NCI-H1930 (cell line): ENCODE measurements at regions not wholly inside any gene's neighbourhood (a gene's known extent, or its start where the extent isn't known, plus 50 kb on each side); places are given as distances from the start of the nearest gene placed in this dataset.

Experiments
- DNase-seq, 2 experiments: peaks; one replicate each; lab custom pipeline; 2025; lab: John Stamatoyannopoulos, UW

DNA sequence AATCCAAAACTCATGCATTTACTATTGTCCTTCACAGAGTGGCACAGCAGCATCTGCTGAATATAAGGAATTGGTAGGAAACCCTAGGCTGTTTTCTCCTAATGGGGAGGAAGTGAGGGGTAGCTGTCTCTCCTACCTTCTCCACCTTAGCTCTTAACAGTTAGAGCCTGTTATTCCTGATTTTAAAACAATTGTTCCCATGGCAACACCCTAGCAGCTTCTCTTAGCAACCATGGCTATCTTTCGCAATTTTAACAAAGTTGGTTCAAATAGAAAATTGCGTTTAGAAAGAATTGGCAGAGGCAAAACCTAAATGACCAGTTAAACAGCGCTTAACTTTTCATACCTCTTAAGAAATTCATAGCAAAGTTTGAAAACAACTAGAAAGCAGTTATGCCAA, 603.4 kb upstream of the AUTS2 start:
- DNase-seq = no peak

DNA sequence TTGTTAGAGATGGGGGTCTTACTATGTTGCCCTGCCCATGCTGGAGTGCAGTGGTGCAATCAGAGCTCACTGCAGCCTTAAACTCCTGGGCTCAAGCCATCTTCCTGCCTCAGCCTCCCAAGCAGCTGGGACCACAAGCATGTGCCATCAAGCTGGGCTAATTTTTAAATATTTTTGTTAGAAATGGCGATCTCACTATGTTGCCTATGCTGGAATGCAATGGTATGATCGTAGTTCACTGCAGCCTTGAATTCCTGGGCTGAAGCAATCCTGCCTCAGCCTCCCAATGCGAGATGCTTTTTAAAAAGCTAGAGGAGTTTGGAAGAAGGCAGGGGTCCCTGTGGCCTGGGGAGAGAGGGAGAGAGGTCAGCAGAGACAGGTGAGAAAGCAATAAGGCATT, 600.1 kb upstream of the AUTS2 start:
- no peak for DNase-seq

DNA sequence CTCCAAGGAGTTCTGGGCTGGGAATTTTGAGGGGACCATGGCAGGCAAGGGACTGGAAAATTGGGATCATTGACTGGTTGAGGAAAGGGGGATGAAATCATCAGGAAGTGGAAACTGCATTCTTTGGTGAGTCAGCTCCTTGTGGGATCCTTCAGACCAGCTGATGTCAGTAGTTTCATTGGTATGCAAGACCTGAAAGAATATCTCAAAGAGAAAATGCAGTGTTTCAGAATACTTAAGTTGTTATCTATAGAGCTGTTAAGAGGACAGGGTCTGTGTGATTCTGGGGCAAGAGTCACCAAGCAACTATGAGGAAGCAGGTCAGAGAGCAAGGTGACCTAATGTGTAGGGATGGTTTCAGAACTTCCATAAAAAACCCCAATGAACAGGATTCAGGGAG, 595.9 kb upstream of the AUTS2 start:
- no peak for DNase-seq

- no peak for DNase-seq
These were observed 586.1 kb upstream of the AUTS2 start for GRCh38 chr7:69012149-69012548.

- DNase-seq = no peak
These were observed 581.1 kb upstream of the AUTS2 start for GRCh38 chr7:69017208-69017607.

- DNase-seq = no peak
These were observed 580.1 kb upstream of the AUTS2 start for GRCh38 chr7:69018200-69018599.

DNA sequence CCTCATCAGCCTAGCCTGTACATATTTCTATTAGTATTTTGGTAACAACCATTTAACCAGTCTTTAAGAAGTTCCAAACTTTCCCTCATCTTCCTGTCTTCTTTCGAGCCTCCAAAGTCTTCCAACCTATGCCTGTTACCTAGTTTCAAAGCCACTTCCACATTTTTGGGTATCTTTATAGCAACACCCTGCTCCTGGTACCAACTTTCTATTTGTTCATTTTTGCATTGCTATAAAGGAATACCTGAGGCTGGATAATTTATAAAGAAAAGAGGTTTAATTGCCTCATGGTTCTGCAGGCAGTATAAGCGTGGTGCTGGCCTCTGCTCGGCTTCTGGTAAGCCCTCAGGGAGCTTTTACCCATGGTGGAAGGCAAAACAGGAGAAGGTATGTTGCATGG, 578.8 kb upstream of the AUTS2 start:
- no peak for DNase-seq

DNA sequence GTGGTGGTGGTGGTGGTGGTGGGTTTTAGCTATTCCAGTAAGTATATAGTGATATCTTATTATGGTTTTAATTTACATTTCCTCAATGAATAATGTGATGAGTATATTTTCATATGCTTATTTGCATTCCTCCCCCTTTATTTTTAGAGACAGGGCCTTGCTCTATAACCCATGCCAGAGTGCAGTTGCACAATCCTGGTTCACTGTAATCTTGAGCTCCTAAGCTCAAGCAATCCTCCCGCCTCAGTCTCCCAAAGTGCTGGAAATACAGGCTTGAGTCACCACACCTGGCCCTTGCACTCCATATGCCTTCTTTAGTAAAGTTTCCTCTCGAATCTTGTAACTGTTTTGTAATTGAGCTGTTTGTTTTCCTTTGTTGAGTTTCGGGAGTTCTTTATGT, 577.7 kb upstream of the AUTS2 start:
- DNase-seq = no peak

- no peak for DNase-seq
These were observed 573.0 kb upstream of the AUTS2 start for GRCh38 chr7:69025249-69025648.

DNA sequence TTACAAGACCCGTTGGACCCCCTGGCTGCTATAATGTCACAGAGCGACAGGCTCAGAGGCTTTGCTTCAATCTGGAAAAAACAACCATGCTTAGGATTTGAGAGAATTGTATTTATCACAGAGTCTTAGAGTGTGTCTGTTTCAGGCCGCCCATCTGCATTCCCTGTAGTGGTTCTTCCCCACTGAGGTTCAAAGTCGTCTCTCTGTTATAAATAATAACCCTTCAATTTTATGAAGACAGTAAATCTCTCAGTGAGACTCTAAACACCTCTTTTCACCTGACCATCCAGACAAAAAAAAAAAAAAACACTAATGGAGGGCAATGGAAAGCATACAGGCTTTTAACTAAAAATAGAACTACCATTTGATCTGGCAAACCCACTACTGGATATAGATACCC, 565.4 kb upstream of the AUTS2 start:
- no peak for DNase-seq

DNA sequence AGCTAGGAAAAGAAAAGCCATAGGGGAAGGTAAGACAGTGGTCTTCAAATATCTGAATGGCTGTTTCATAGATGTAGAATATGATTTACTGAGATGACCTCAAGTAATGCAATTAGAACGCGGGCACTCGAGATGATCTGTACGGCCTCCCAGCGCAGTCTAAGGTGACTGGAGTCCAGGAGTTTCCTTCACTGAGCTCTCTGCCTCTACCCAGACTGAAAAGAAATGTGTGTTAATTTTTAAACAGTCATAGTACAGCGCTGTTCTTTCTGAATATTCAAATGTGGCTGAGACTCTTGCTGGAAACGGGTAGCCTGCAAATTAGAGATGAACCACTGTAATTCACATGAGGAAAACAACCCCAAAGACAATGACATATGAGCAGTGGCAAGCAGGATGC, 562.4 kb upstream of the AUTS2 start:
- DNase-seq = no peak

DNA sequence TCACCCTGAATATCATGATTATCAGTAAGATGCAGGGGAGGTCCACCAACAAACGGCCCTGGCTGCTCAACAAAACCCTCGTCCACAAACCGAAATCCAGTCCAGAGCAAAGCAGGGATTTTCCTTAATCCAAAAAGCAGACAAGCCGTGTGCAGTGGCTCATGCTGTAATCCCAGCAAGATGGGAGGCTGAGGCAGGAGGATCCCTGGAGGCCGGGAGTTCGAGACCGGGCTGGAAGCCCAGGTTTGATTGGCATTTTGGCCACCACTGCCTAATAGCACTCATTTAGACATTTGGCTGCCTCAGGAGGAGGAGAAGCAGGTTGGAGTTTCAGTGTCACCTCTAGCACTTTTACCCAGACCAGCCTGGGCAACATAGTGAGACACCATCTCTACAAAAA, 562.0 kb upstream of the AUTS2 start:
- no peak for DNase-seq

DNA sequence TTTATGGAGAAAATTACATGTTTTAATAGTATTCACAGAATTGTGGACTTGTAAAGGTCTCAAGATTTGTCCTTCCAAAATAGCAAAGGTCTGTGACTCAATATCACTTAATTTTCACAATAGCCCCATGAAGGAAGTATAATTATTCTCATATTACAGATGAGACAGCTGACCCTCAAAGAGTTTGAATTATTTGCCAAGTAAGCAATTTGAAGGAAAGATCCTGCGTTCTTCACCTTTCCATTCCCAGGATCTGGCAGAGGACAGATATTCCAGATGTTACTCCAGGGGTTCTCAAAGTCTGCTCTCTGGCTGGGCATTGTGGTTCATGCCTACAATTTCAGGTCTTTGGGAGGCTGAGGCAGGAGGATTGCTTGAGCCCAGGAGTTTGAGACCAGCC, 559.4 kb upstream of the AUTS2 start:
- no peak for DNase-seq

DNA sequence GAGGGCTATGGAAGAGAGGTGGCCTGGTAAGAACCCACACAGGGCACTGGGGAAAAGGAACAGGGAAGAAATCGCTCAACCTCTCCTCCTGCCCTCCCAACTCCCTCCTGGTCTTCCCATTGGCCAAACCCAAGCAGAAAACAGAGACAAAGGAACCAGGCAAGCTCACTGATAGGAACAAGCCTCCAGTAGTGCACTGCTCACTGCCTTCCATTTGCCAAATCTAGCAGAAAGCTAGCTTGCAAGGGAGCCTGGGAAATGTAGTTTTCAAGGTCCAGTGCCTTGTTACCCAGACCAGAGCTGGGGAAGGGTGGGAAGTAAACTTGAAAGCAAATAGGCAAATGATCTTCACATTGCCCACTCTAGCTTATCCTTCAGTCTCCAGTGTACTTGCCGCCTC, 556.1 kb upstream of the AUTS2 start:
- DNase-seq = no peak

- DNase-seq = no peak
These were observed 551.0 kb upstream of the AUTS2 start for GRCh38 chr7:69047151-69047754.

- no peak for DNase-seq
These were observed 548.9 kb upstream of the AUTS2 start for GRCh38 chr7:69049326-69049725.

- no peak for DNase-seq
These were observed 545.8 kb upstream of the AUTS2 start for GRCh38 chr7:69052447-69052846.

DNA sequence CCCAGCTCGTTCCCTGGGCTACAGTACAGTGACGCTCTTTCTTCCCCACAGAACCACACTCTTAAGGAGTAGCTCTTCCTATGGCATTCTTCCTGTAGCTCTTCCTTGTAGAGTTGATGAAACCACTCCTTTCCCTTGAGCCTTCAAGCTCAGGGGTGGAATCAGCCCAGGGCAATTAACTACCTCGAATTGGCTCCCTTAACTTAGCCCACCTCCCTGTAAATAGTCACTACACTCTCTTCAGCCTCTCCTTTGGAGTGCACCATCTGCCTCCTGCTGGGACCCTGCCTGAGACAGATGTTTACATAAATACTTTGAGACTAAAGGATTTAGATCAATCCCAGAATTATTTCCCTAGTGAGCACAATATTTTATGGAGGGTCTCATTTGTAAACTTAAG, 537.8 kb upstream of the AUTS2 start:
- DNase-seq = no peak

DNA sequence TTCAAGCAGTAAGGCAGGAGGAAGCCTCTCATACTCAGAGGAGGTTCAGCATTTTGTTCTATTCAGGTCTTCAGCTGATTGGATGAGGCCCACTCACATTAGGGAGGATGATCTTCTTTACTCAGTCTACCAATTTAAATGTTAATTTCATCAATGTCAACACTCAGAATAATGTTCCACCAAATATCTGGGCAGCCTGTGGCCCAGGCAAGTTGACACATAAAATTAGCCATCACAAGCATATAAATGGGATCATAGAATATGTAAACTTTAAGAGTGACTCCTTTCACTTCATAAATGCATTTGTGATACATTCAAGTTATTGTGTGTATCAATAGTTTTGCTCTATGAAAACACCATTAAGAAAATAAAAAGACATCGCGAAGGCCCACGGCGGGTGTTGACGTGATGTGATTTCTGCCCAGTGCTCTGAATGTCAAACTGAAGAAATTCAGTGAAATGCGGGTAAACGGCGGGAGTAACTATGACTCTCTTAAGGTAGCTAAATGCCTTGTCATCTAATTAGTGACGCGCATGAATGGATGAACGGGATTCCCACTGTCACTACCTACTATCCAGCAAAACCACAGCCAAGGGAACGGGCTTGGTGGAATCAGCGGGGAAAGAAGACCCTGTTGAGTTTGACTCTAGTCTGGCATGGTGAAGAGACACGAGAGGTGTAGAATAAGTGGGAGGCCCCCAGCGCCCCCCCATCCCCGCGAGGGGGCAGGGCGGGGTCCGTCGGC, 536.1 kb upstream of the AUTS2 start:
- no peak for DNase-seq

GRCh38 chr7:69067397-69067796, 530.9 kb upstream of the AUTS2 start:
- DNase-seq = no peak

- no peak for DNase-seq
These were observed 527.8 kb upstream of the AUTS2 start for GRCh38 chr7:69070476-69070875.

DNA sequence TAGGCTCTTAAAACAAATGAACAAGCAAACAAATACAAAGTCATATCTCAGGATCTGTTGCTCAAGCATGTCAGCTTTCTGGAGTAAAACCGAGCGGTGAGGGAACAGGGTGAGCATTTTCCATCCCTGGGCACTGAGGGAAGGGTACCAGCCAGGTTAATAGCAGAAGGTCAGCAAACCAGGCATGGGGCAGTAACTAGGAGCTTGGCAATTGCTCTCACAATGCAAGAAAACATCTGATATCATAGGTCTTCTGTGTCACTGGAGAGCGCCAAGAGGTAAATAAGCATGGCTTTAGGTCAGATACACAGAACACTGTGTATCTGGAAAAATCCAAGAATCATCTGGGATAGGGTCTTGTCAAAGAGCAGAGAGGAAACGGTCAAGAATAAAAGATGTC, 521.7 kb upstream of the AUTS2 start:
- no peak for DNase-seq

DNA sequence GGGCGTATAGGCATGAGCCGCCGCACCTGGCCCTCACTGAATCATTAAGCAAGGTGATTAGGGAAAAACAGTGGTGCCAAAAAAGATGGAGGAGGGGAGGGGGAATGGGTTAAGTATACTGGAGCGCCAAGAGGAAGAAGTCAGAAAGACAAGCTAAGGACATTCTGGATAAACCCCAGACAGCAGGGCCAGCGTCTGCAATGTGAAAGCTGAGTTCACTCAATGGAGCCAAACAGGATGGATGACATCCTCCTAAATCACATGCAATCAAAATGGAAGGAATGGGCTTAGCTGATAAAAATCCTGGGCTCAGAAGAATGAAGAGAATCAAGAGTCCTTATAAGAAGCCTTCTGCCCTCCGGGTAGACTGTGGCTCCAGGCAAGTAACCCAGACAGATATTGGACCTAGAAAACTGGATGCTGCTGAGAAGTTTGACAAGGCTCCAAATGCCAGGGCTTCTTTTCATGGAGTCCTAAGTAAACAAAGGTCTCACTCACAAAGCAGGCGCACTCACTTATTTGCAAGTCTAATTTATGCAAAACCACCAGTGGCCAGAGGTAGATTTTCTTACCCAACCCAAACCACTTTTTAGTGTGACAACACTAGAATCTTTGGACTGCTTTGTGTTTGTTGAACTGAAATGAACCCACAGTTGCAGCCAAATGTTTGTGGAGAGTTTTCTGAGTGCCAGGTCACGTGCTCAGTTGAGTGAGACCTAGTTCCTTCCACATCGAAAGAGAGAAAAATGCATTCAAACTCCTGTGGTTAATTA, 519.1 kb upstream of the AUTS2 start:
- DNase-seq = no peak
